ENCODE measurements at regions not wholly inside any gene's neighbourhood (a gene's known extent, or its start where the extent isn't known, plus 50 kb on each side); places are given as distances from the start of the nearest gene placed in this dataset.

- no peaks in the 10 kb centered on the region for H3K4me1 ChIP-seq (ENCODE audit: control insufficient read depth, insufficient read depth, low read length)
- no peaks in the 10 kb centered on the region for H3K9me3 ChIP-seq (ENCODE audit: control insufficient read depth, insufficient read depth, low read depth, low read length)
- H3K27ac ChIP-seq (ENCODE audit: extremely low read depth, low read depth, low read length), result no peak overlapping the region
- no peaks in the 10 kb centered on the region for H3K36me3 ChIP-seq (ENCODE audit: control insufficient read depth in 2 of 2, insufficient read depth in 1 of 2, low read length in 2 of 2)
- no peak overlapping the region for H3K4me3 ChIP-seq (ENCODE audit: low read depth, low read length)
- ChIA-PET POLR2A (no interaction called here), CTCF (no interaction called here)
- TF ChIP-seq ZNF473 (tag by site-specific recombination; IDR thresholded peaks at IDR 0.05) (no peak), ZNF248 (tag by site-specific recombination; IDR thresholded peaks at IDR 0.05) (no peak), ZBTB11 (tag by site-specific recombination; conservative IDR thresholded peaks at IDR 0.05; ENCODE audit: low read depth) (no peak), ZBTB49 (tag by site-specific recombination; IDR thresholded peaks at IDR 0.05; ENCODE audit: low read depth) (no peak), ZNF366 (tag by site-specific recombination; conservative IDR thresholded peaks at IDR 0.05) (no peak), ZBTB10 (tag by site-specific recombination; IDR thresholded peaks at IDR 0.05) (no peak), ZFP37 (tag by site-specific recombination; IDR thresholded peaks at IDR 0.05) (no peak), ZBTB48 (tag by site-specific recombination; IDR thresholded peaks at IDR 0.05) (no peak), MZF1 (tag by site-specific recombination; IDR thresholded peaks at IDR 0.05; ENCODE audit: borderline replicate concordance) (no peak), ZNF132 (tag by site-specific recombination; IDR thresholded peaks at IDR 0.05; ENCODE audit: borderline replicate concordance) (no peak), ZNF561 (tag by site-specific recombination; IDR thresholded peaks at IDR 0.05; ENCODE audit: borderline replicate concordance) (no peak), ZSCAN18 (tag by site-specific recombination; IDR thresholded peaks at IDR 0.05) (no peak), ZSCAN16 (tag by site-specific recombination; IDR thresholded peaks at IDR 0.05) (no peak), BCL11B (tag by site-specific recombination; IDR thresholded peaks at IDR 0.05; ENCODE audit: low read depth) (no peak), KLF1 (tag by site-specific recombination; IDR thresholded peaks at IDR 0.05) (no peak), ZNF518A (tag by site-specific recombination; conservative IDR thresholded peaks at IDR 0.05; ENCODE audit: low read depth) (no peak), ZSCAN30 (tag by site-specific recombination; IDR thresholded peaks at IDR 0.05) (no peak), ZNF114 (tag by site-specific recombination; IDR thresholded peaks at IDR 0.05) (no peak)
Measured at GRCh38 chr14:42911642-42912041, 1305.0 kb downstream of the LRFN5 start.

All from HEK293 (cell line).